Keratinocyte (primary cell): ENCODE measurements at regions not wholly inside any gene's neighbourhood (a gene's known extent, or its start where the extent isn't known, plus 50 kb on each side); places are given as distances from the start of the nearest gene placed in this dataset.

Experiments
- CTCF ChIP-seq, 3 experiments: IDR thresholded peaks in 1 of 3; conservative IDR thresholded peaks in 1 of 3; optimal IDR thresholded peaks in 1 of 3; 2 replicates in 2 of 3; 3 replicates in 1 of 3; pipeline versions ENCODE3 to v1.5.1; 2011; ENCODE audit warnings: low read length in 3 of 3, mild to moderate bottlenecking in 3 of 3, moderate library complexity in 2 of 3, control low read depth in 1 of 3, inconsistent platforms in 1 of 3; ENCODE audit not compliant: insufficient read depth in 2 of 3; ENCODE audit errors: extremely low read depth in 1 of 3
- EZH2 ChIP-seq: IDR thresholded peaks from one replicate; pipeline ENCODE4 v1.6.1; 2012; ENCODE audit warnings: inconsistent platforms, mild to moderate bottlenecking, low read length, moderate library complexity

- TF ChIP-seq CTCF (optimal IDR thresholded peaks at IDR 0.05 in 1 of 3, IDR thresholded peaks at IDR 0.05 in 1 of 3, conservative IDR thresholded peaks at IDR 0.05 in 1 of 3; ENCODE audit: extremely low read depth in 1 of 3, insufficient read depth in 2 of 3, low read length in 3 of 3) (no peak), EZH2 (no peak)
Measured at GRCh38 chr1:73803380-73803779, 394.6 kb downstream of the LRRIQ3 start.
